ENCODE measurements at regions not wholly inside any gene's neighbourhood (a gene's known extent, or its start where the extent isn't known, plus 50 kb on each side); places are given as distances from the start of the nearest gene placed in this dataset.

- Histone ChIP-seq H3K36me3 (no peaks in the 10 kb centered on the region), H3K4me1 (replicated peaks) (peaks cover 37% of the 10 kb centered on the region), H3K9me3 (replicated peaks) (no peaks in the 10 kb centered on the region), H3K4me3 (no peak overlapping the region), H3K27ac (no peak overlapping the region), H3K27me3 (replicated peaks) (no peaks in the 10 kb centered on the region)
- no peak for DNase-seq (ENCODE audit: low read depth in 1 of 2, low spot score in 2 of 2)
Observed at GRCh38 chr6:21995318-21995717, 301.5 kb downstream of the PRL start.

DNA sequence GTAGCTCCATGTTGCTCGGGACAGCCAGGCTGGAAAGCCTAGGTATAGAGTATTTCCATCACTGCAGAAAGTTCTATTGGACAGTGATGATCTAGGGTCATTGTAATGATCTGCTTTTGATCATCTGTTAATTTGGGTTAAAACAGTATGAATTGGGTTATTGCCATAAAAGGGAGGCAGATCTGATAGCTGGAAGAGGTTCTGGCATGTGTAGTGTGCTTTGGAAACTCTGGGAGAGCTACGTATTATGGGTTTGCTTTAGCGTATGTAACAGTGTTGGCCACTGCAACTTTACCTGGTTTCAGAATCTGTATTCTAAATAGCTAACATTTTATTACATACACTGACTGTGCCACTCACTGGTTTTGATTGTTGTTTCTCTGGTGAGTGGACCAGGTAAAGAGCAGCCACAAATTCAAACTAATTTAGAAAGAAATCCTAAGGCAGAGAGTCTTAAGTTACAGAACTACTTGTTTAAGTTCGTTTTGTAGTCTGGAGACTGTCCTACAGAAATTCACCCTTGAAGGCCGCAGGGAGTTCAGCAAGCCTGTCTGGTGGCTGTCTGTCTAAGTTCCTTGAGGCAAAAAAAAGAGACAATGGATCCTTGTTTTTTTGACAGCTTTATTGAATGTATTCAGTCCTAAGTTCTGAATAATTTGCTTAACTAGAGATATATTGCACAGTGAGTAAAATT, 300.3 kb downstream of the PRL start:
- Histone ChIP-seq H3K27ac (no peak overlapping the region), H3K4me3 (no peak overlapping the region), H3K9me3 (replicated peaks) (no peaks in the 10 kb centered on the region), H3K27me3 (replicated peaks) (no peaks in the 10 kb centered on the region), H3K36me3 (no peaks in the 10 kb centered on the region), H3K4me1 (replicated peaks) (peaks cover 41% of the 10 kb centered on the region)
- DNase-seq (ENCODE audit: low read depth in 1 of 2, low spot score in 2 of 2): no peak

GRCh38 chr6:21997119-21998037, 299.5 kb downstream of the PRL start:
- Histone ChIP-seq H3K27ac (no peak overlapping the region), H3K27me3 (replicated peaks) (no peaks in the 10 kb centered on the region), H3K36me3 (no peaks in the 10 kb centered on the region), H3K9me3 (replicated peaks) (no peaks in the 10 kb centered on the region), H3K4me3 (no peak overlapping the region), H3K4me1 (replicated peaks) (peaks cover 34% of the 10 kb centered on the region)
- DNase-seq (ENCODE audit: low read depth in 1 of 2, low spot score in 2 of 2): no peak

GRCh38 chr6:21998582-21998981, 298.3 kb downstream of the PRL start:
- Histone ChIP-seq H3K27ac (peak overlapping the region; percentile 11), H3K4me3 (no peak overlapping the region), H3K9me3 (replicated peaks) (no peaks in the 10 kb centered on the region), H3K36me3 (no peaks in the 10 kb centered on the region), H3K27me3 (replicated peaks) (no peaks in the 10 kb centered on the region), H3K4me1 (replicated peaks) (peaks cover 29% of the 10 kb centered on the region)
- DNase-seq (ENCODE audit: low read depth in 1 of 2, low spot score in 2 of 2): no peak

GRCh38 chr6:21999012-21999528, 297.8 kb downstream of the PRL start:
- Histone ChIP-seq H3K27me3 (replicated peaks) (no peaks in the 10 kb centered on the region), H3K4me3 (no peak overlapping the region), H3K4me1 (replicated peaks) (peaks cover 29% of the 10 kb centered on the region), H3K36me3 (no peaks in the 10 kb centered on the region), H3K9me3 (replicated peaks) (no peaks in the 10 kb centered on the region), H3K27ac (peak overlapping the region; percentile 19)
- DNase-seq (ENCODE audit: low read depth in 1 of 2, low spot score in 2 of 2): peak in 1 of 2 experiments; percentile 54

DNA sequence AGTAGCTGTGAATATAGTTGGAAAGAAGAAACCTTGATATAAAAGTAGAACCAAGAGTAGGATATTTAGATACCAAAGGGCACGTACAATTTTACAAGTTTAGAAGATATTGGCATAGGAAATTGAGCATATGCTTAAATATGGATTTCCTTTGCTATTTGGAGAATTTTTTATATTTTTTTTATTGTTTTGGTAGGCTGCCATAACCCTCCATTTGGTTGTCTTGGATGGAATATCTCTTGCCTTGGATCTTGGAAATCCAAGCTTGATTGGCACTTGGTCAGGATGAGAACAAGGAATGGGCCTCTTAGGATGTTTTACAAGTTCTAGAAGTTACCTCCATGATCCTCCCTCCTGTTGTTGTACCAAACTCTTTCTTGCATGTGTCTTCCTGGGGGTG, 297.1 kb downstream of the PRL start:
- Histone ChIP-seq H3K27me3 (replicated peaks) (no peaks in the 10 kb centered on the region), H3K27ac (no peak overlapping the region), H3K36me3 (no peaks in the 10 kb centered on the region), H3K9me3 (replicated peaks) (no peaks in the 10 kb centered on the region), H3K4me1 (replicated peaks) (peaks cover 29% of the 10 kb centered on the region), H3K4me3 (no peak overlapping the region)
- no peak for DNase-seq (ENCODE audit: low read depth in 1 of 2, low spot score in 2 of 2)

DNA sequence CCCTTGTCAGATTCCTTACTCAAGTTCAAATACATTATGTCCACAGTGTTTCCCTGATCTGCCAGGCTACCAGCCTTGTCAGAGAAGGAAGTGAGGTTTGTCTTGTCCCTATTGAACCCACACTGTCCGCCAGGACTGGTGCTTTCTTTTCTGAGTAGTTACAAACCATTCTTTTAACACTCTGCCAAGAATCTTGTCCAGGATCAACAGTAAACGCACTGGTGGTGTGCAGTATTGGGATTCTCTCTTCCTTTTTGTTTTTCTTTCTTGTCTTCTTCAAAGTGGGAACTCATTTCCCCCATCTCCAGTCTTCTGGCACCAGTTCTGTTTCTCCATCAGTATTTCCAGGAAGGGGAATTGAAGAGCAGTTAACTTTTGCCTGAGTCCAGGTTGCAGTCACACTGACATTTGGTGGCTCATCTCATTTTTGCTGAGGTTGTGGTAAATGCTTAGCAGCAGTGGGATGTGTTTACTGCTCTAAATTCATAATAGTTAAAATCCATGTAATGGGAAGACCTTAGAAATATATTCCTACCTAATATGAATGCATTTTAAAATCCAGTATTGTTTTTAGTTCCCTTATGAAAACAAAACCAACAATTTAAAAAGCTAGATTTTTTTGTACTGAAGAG, 295.3 kb downstream of the PRL start:
- Histone ChIP-seq H3K36me3 (no peaks in the 10 kb centered on the region), H3K9me3 (replicated peaks) (no peaks in the 10 kb centered on the region), H3K27me3 (replicated peaks) (no peaks in the 10 kb centered on the region), H3K4me3 (no peak overlapping the region), H3K27ac (no peak overlapping the region), H3K4me1 (replicated peaks) (peaks cover 29% of the 10 kb centered on the region)
- DNase-seq (ENCODE audit: low read depth in 1 of 2, low spot score in 2 of 2): no peak

DNA sequence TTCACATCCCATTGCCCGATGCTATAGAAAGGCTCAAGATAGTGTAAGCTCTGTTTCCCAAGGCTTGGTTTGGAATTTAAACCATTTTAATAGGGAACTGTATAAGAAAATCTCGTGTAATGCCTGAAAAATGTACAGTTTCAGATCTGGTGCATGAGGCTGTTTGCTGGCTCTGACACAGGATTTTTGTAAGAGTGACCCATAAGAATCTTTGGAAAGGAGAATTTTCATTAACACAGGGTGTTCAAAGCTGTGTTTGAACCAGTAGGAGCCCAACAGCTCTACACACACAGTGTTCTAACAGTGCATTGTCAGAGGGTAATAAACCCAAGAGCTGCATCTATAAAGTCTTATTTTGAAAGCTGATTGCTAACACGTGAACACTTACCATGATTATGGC, 293.5 kb downstream of the PRL start:
- no peak for DNase-seq (ENCODE audit: low read depth in 1 of 2, low spot score in 2 of 2)
- Histone ChIP-seq H3K27me3 (replicated peaks) (no peaks in the 10 kb centered on the region), H3K27ac (no peak overlapping the region), H3K36me3 (no peaks in the 10 kb centered on the region), H3K4me3 (no peak overlapping the region), H3K9me3 (replicated peaks) (no peaks in the 10 kb centered on the region), H3K4me1 (replicated peaks) (peaks cover 18% of the 10 kb centered on the region)

DNA sequence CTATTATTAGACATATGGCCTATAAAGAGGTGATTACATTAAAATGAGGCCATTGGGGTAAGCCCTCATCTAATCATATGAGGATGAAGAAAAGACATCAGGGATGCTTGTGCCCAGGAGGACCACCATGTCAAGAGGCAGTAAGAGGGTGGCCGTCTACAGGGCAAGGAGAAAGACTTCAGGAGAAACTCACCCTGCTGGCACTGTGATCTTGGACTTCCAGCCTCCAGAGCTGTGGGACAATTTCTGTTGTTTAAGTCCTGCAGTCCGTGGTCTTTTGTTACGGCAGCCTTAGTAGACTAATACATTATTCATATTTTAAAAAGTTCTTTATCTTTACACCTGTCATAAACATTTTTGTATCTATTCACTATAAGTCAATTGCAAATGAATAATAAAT, 290.0 kb downstream of the PRL start:
- Histone ChIP-seq H3K9me3 (replicated peaks) (no peaks in the 10 kb centered on the region), H3K4me1 (replicated peaks) (no peaks in the 10 kb centered on the region), H3K27ac (no peak overlapping the region), H3K27me3 (replicated peaks) (no peaks in the 10 kb centered on the region), H3K36me3 (no peaks in the 10 kb centered on the region), H3K4me3 (no peak overlapping the region)
- DNase-seq (ENCODE audit: low read depth in 1 of 2, low spot score in 2 of 2): no peak

GRCh38 chr6:22007469-22007868, 289.4 kb downstream of the PRL start:
- Histone ChIP-seq H3K4me1 (replicated peaks) (no peaks in the 10 kb centered on the region), H3K27ac (no peak overlapping the region), H3K27me3 (replicated peaks) (no peaks in the 10 kb centered on the region), H3K36me3 (no peaks in the 10 kb centered on the region), H3K9me3 (replicated peaks) (no peaks in the 10 kb centered on the region), H3K4me3 (no peak overlapping the region)
- DNase-seq (ENCODE audit: low read depth in 1 of 2, low spot score in 2 of 2): no peak

DNA sequence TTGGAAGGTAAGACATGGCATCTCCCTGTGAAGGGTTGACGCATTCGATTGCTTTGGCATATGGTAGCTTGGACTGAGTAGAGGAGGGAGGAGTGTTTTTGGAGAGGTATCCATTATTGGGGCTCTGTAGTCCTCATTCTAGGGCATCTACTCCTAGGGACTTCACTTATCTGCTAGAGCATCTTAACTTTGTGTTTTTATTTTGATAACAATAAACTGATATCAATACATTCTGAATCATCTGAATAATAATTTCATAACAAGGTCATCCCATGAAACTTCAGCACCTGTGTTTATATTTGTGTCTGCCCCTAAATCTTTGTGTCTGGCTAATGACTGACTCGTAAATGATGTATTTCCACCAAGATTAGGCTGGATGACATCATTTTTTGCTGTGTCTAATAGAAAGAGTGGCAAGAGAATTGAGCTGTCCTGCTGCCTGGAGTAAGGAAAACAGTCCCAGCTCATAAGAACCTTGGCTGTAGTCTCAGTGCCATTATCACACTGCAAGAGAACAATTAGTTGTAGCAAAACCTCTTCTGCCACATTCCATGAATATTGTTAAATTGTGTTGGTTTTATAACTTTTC, 288.5 kb downstream of the PRL start:
- Histone ChIP-seq H3K9me3 (replicated peaks) (no peaks in the 10 kb centered on the region), H3K27ac (no peak overlapping the region), H3K27me3 (replicated peaks) (no peaks in the 10 kb centered on the region), H3K4me1 (replicated peaks) (no peaks in the 10 kb centered on the region), H3K36me3 (no peaks in the 10 kb centered on the region), H3K4me3 (no peak overlapping the region)
- no peak for DNase-seq (ENCODE audit: low read depth in 1 of 2, low spot score in 2 of 2)

- DNase-seq (ENCODE audit: low read depth in 1 of 2, low spot score in 2 of 2): no peak
- H3K4me1 ChIP-seq (replicated peaks): no peaks in the 10 kb centered on the region
- no peaks in the 10 kb centered on the region for H3K9me3 ChIP-seq (replicated peaks)
- no peak overlapping the region for H3K27ac ChIP-seq
- H3K36me3 ChIP-seq: no peaks in the 10 kb centered on the region
- no peaks in the 10 kb centered on the region for H3K27me3 ChIP-seq (replicated peaks)
- H3K4me3 ChIP-seq: no peak overlapping the region
Observed at GRCh38 chr6:22010102-22010501, 286.7 kb downstream of the PRL start.

- H3K9me3 ChIP-seq (replicated peaks): no peaks in the 10 kb centered on the region
Observed at GRCh38 chr6:22015216-22015615, 281.6 kb downstream of the PRL start.

More at GRCh38 chr6:22015216-22015615, 281.6 kb downstream of the PRL start:
- H3K4me3 ChIP-seq: no peak overlapping the region
- H3K27me3 ChIP-seq (replicated peaks): no peaks in the 10 kb centered on the region
- H3K27ac ChIP-seq: no peak overlapping the region
- peaks cover under 1% of the 10 kb centered on the region; the same call in 1 of the 2 replicates for H3K4me1 ChIP-seq (replicated peaks)
- DNase-seq (ENCODE audit: low read depth in 1 of 2, low spot score in 2 of 2): no peak
- no peaks in the 10 kb centered on the region for H3K36me3 ChIP-seq

Data from SJSA1 (cell line).